ENCODE measurements at regions not wholly inside any gene's neighbourhood (a gene's known extent, or its start where the extent isn't known, plus 50 kb on each side); places are given as distances from the start of the nearest gene placed in this dataset.

GRCh38 chr20:12395353-12395752 lies 477.7 kb downstream of the BTBD3 start:
- no peaks in the 10 kb centered on the region for H3K4me1 Mint-ChIP-seq
- DNase-seq, result no peak
- H3K27ac Mint-ChIP-seq, result no peak overlapping the region
- H3K9me3 Mint-ChIP-seq, result peaks cover 0 to 17% (median 1%) of the 10 kb centered on the region in 6 donors
- H3K36me3 Mint-ChIP-seq, result no peaks in the 10 kb centered on the region
- no peak overlapping the region for H3K4me3 Mint-ChIP-seq
- H3K27me3 Mint-ChIP-seq (ENCODE audit: low read depth in 3 of 3), result peaks cover 0 to 2% (median 1%) of the 10 kb centered on the region in 3 donors

DNA sequence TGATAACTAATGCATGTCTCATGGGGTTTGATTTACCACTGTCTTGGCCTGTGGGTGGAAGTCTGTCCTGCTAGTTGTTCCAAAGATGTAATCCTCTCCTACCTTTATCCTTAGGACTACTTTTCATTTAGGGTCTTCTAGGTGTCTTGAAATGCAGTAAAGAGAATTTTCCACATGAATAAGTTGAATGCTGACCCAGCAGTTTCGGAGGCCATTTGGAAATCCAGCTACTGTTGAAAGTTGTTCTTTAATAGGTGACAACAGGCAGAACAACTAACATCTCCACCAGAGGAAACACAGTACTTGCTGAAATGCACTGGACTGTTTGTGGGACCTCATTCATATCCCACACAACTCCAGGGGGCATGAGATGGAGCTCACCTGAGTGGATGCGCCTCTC lies 478.1 kb downstream of the BTBD3 start:
- H3K27me3 Mint-ChIP-seq (ENCODE audit: low read depth in 3 of 3), result peaks cover 0 to 2% (median 1%) of the 10 kb centered on the region in 3 donors
- no peak for DNase-seq
- peaks cover 0 to 15% (median 1%) of the 10 kb centered on the region in 6 donors for H3K9me3 Mint-ChIP-seq
- no peak overlapping the region for H3K27ac Mint-ChIP-seq
- H3K4me3 Mint-ChIP-seq, result no peak overlapping the region
- no peaks in the 10 kb centered on the region for H3K36me3 Mint-ChIP-seq
- no peaks in the 10 kb centered on the region for H3K4me1 Mint-ChIP-seq

- no peak overlapping the region for H3K27ac Mint-ChIP-seq
- H3K4me1 Mint-ChIP-seq, result no peaks in the 10 kb centered on the region
- no peak overlapping the region for H3K4me3 Mint-ChIP-seq
- H3K27me3 Mint-ChIP-seq (ENCODE audit: low read depth in 3 of 3), result peaks cover 0 to 1% (median under 1%) of the 10 kb centered on the region in 3 donors
- no peak for DNase-seq
- peaks cover 0 to 30% (median 3%) of the 10 kb centered on the region in 6 donors for H3K9me3 Mint-ChIP-seq
- no peaks in the 10 kb centered on the region for H3K36me3 Mint-ChIP-seq
Measured at GRCh38 chr20:12399110-12399836, 481.6 kb downstream of the BTBD3 start.

DNA sequence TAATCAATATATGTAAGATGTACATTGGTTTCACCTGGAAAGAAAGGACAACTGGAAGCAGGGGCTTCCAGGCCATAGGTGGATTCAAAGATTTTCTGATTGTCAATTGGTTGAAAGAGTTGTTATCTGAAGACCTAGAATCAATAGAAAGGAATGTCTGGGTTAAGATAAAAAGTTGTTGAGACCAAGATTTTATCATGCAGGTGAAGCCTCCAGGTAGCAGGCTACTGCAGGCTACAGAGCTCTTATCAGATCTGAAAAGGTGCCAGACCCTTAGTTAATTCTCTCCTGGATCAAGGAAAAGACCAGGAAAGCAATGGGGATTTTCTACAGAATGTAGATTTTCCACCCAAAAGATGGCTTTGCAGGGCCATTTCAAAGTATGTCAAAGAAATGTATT lies 487.2 kb downstream of the BTBD3 start:
- Mint-ChIP-seq H3K4me3 (no peak overlapping the region), H3K4me1 (no peaks in the 10 kb centered on the region), H3K27me3 (ENCODE audit: low read depth in 3 of 3) (peaks cover 0 to 3% (median 2%) of the 10 kb centered on the region in 3 donors), H3K27ac (no peak overlapping the region), H3K36me3 (no peaks in the 10 kb centered on the region), H3K9me3 (peaks cover 5 to 47% (median 10%) of the 10 kb centered on the region in 6 donors)
- DNase-seq, result no peak

GRCh38 chr20:12406978-12407377 lies 489.3 kb downstream of the BTBD3 start:
- H3K4me1 Mint-ChIP-seq, result peaks cover 0 to 6% of the 10 kb centered on the region in 2 donors
- no peak for DNase-seq
- H3K36me3 Mint-ChIP-seq, result no peaks in the 10 kb centered on the region
- no peak overlapping the region for H3K4me3 Mint-ChIP-seq
- H3K27me3 Mint-ChIP-seq (ENCODE audit: low read depth in 3 of 3), result peaks cover 0 to 6% (median 2%) of the 10 kb centered on the region in 3 donors
- no peak overlapping the region for H3K27ac Mint-ChIP-seq
- H3K9me3 Mint-ChIP-seq, result peaks cover 9 to 49% (median 14%) of the 10 kb centered on the region in 6 donors

GRCh38 chr20:12409501-12409900 lies 491.8 kb downstream of the BTBD3 start:
- Mint-ChIP-seq H3K27me3 (ENCODE audit: low read depth in 3 of 3) (peaks cover 0 to 5% (median 0%) of the 10 kb centered on the region in 3 donors), H3K27ac (no peak overlapping the region), H3K9me3 (peaks cover 7 to 41% (median 12%) of the 10 kb centered on the region in 6 donors), H3K4me1 (peaks cover 0 to 15% of the 10 kb centered on the region in 2 donors), H3K36me3 (no peaks in the 10 kb centered on the region), H3K4me3 (no peak overlapping the region)
- DNase-seq, result no peak

GRCh38 chr20:12410783-12411182 lies 493.1 kb downstream of the BTBD3 start:
- DNase-seq, result no peak
- no peaks in the 10 kb centered on the region for H3K36me3 Mint-ChIP-seq
- H3K4me3 Mint-ChIP-seq, result no peak overlapping the region
- H3K4me1 Mint-ChIP-seq, result peaks cover 0 to 15% of the 10 kb centered on the region in 2 donors
- H3K27me3 Mint-ChIP-seq (ENCODE audit: low read depth in 3 of 3), result peaks cover 0 to 5% (median 0%) of the 10 kb centered on the region in 3 donors
- H3K9me3 Mint-ChIP-seq, result peaks cover 7 to 47% (median 15%) of the 10 kb centered on the region in 6 donors
- H3K27ac Mint-ChIP-seq, result no peak overlapping the region

DNA sequence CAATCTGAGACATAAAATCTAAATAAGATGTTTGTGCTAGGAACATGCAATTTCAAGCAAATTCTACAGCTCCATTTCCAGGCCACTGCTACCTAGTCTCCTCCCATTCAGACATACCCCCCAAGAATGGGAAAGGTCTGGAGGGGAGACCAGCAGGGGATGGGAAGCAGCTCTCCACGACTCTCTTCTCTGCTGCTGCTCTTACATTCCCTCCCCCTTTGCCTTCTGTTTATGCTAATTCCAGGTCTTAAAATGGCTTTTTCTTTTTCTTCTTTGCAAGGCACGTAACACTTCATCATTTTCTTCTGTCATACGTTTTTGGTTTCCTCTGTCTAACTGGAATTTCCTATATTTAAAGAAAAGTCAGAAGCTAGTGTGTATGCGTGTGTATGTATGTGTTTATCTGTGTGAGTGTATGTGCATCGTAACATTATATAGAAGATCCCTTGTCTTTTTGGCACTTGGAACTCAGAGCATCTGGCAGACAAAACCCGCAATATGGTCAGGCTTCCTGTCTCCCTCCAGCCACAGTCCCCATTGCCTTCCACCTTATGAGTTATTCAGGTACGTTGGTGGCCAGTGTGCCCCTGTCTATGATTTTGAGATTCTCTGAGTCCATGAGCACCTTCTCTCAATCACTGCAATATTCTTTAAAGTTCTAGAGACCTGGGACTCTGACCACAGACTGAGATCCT lies 493.7 kb downstream of the BTBD3 start:
- Mint-ChIP-seq H3K4me1 (peaks cover 0 to 15% of the 10 kb centered on the region in 2 donors), H3K27ac (no peak overlapping the region), H3K36me3 (no peaks in the 10 kb centered on the region), H3K4me3 (no peak overlapping the region), H3K9me3 (peaks cover 6 to 47% (median 14%) of the 10 kb centered on the region in 6 donors), H3K27me3 (ENCODE audit: low read depth in 3 of 3) (peaks cover 0 to 5% (median 0%) of the 10 kb centered on the region in 3 donors)
- DNase-seq, result no peak

- peaks cover 3 to 37% (median 10%) of the 10 kb centered on the region in 6 donors for H3K9me3 Mint-ChIP-seq
- H3K27ac Mint-ChIP-seq, result no peak overlapping the region
- H3K27me3 Mint-ChIP-seq (ENCODE audit: low read depth in 3 of 3), result peaks cover 0 to 5% (median 0%) of the 10 kb centered on the region in 3 donors
- H3K4me1 Mint-ChIP-seq, result peaks cover 0 to 15% of the 10 kb centered on the region in 2 donors
- H3K36me3 Mint-ChIP-seq, result no peaks in the 10 kb centered on the region
- DNase-seq, result no peak
- H3K4me3 Mint-ChIP-seq, result no peak overlapping the region
Measured at GRCh38 chr20:12413116-12413515, 495.4 kb downstream of the BTBD3 start.

GRCh38 chr20:12414446-12415274 lies 497.0 kb downstream of the BTBD3 start:
- no peaks in the 10 kb centered on the region for H3K36me3 Mint-ChIP-seq
- peaks cover 0 to 4% (median 0%) of the 10 kb centered on the region in 3 donors for H3K27me3 Mint-ChIP-seq (ENCODE audit: low read depth in 3 of 3)
- peaks cover 0 to 15% of the 10 kb centered on the region in 2 donors for H3K4me1 Mint-ChIP-seq
- H3K9me3 Mint-ChIP-seq, result peaks cover 3 to 31% (median 5%) of the 10 kb centered on the region in 6 donors
- no peak overlapping the region for H3K27ac Mint-ChIP-seq
- no peak overlapping the region for H3K4me3 Mint-ChIP-seq
- no peak for DNase-seq

DNA sequence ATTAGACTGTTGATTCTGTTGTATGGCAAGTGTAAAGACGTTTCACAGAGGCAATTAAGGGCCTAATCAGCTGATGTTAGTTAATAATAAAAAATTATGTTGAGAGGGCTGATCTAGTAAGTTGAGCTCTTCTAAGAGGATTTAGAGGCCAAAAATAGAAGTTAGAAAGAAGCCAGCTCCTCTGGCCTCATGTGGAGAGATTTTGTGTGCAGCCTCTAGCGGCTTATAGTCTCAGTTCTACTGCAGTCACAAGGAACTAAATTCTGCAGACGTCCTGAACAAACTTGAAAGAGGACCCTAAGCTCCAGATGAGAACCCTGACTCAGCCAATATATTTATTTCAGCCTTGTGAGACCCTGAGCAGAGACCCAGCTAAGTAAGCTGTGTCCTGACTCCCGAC lies 498.6 kb downstream of the BTBD3 start:
- Mint-ChIP-seq H3K36me3 (no peaks in the 10 kb centered on the region), H3K9me3 (peaks cover under 1 to 20% (median 4%) of the 10 kb centered on the region in 6 donors), H3K27me3 (ENCODE audit: low read depth in 3 of 3) (peaks cover 0 to under 1% (median 0%) of the 10 kb centered on the region in 3 donors), H3K4me1 (peaks cover 0 to 15% of the 10 kb centered on the region in 2 donors), H3K4me3 (no peak overlapping the region), H3K27ac (no peak overlapping the region)
- DNase-seq, result no peak

DNA sequence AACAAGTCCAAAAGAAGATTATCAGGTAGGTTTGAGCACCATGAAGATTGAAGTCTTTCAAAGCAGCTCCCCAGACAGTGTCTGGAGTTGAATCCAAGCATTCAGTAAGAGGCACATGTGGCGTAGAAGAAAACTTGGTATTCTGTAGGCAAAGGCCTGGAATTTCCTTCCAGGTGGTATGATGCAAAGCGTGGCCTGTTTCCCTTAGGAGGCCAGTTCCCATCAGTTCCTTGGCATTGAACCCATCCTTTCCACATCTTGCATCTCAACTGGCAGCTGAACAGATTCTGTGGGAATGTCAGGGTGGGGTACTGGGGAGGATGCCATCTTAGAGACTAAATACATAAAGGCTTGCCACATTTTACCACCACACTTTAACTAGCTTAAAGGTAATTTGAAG lies 516.0 kb downstream of the BTBD3 start:
- no peaks in the 10 kb centered on the region for H3K4me1 Mint-ChIP-seq
- H3K27me3 Mint-ChIP-seq (ENCODE audit: low read depth in 3 of 3), result no peaks in the 10 kb centered on the region
- H3K4me3 Mint-ChIP-seq, result no peak overlapping the region
- H3K27ac Mint-ChIP-seq, result no peak overlapping the region
- H3K9me3 Mint-ChIP-seq, result peaks cover 0 to 21% (median under 1%) of the 10 kb centered on the region in 6 donors
- no peaks in the 10 kb centered on the region for H3K36me3 Mint-ChIP-seq
- no peak for DNase-seq

DNA sequence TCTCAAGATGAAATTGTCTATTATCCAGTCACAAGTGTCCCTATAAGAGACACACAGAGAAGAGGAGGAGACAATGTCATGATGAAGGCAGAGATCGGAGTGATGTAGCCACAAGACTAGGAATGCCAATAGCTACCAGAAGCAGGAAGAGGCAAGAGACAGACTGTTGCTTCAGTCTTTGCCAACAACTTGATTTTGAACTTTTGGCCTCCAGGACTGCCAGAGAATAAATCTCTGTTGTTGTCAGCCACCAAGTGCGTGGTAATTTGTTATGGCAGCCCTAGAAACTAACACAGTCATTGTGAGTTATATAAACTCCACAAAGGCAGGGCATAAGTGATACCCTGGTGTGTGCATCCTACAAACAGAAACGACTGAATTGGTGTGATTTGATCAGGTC lies 517.0 kb downstream of the BTBD3 start:
- Mint-ChIP-seq H3K27ac (no peak overlapping the region), H3K36me3 (no peaks in the 10 kb centered on the region), H3K4me1 (no peaks in the 10 kb centered on the region), H3K27me3 (ENCODE audit: low read depth in 3 of 3) (no peaks in the 10 kb centered on the region), H3K9me3 (peaks cover 0 to 21% (median 2%) of the 10 kb centered on the region in 6 donors), H3K4me3 (no peak overlapping the region)
- no peak for DNase-seq

Measured in immature natural killer cell (primary cell).